Daoy (cell line): ENCODE measurements at regions not wholly inside any gene's neighbourhood (a gene's known extent, or its start where the extent isn't known, plus 50 kb on each side); places are given as distances from the start of the nearest gene placed in this dataset.

ENCODE experiments used
- DNase-seq: peaks from one replicate; pipeline ENCODE4 v3.0.0-alpha.2; 2015; ENCODE audit warnings: low read depth

- peak; percentile 28 for DNase-seq
Observed at GRCh38 chr7:114856625-114857024, 65.3 kb upstream of the MDFIC start.

GRCh38 chr7:114857605-114858004, 64.3 kb upstream of the MDFIC start:
- no peak for DNase-seq

GRCh38 chr7:114859477-114859876, 62.4 kb upstream of the MDFIC start:
- no peak for DNase-seq

GRCh38 chr7:114860206-114860605, 61.7 kb upstream of the MDFIC start:
- no peak for DNase-seq

GRCh38 chr7:114862406-114862805, 59.5 kb upstream of the MDFIC start:
- DNase-seq: no peak

GRCh38 chr7:114864278-114864677, 57.6 kb upstream of the MDFIC start:
- no peak for DNase-seq

- DNase-seq: peak; percentile 68
Observed at GRCh38 chr7:114865564-114865963, 56.3 kb upstream of the MDFIC start.
